NCI-H82 treated with DMSO at 0.1 percent for 48 hours (cell line): ENCODE measurements at regions not wholly inside any gene's neighbourhood (a gene's known extent, or its start where the extent isn't known, plus 50 kb on each side); places are given as distances from the start of the nearest gene placed in this dataset.

Experiments used
- DNase-seq: peaks from one replicate; lab custom pipeline; 2025; ENCODE audit not compliant: unreplicated experiment; lab: John Stamatoyannopoulos, UW

DNA sequence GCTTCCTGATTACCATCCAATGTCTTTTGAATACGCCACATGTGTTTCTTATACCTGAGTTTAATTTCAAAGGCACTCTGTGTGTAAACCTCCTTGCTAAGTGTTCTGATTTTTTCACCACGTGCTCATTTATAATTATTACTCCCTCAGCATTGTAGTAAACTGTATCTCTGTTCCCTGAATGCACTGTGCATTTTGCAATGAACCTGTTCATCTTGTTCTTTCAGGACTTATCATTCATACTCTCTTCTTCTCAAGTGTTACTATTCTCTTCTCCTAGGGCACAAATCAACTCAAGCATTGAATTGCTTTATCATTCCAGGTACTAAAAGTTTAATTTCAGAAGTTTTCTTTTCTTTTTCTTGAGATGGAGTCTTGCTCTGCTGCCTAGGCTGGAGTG lies 383.4 kb upstream of the TRIB2 start:
- DNase-seq = no peak

DNA sequence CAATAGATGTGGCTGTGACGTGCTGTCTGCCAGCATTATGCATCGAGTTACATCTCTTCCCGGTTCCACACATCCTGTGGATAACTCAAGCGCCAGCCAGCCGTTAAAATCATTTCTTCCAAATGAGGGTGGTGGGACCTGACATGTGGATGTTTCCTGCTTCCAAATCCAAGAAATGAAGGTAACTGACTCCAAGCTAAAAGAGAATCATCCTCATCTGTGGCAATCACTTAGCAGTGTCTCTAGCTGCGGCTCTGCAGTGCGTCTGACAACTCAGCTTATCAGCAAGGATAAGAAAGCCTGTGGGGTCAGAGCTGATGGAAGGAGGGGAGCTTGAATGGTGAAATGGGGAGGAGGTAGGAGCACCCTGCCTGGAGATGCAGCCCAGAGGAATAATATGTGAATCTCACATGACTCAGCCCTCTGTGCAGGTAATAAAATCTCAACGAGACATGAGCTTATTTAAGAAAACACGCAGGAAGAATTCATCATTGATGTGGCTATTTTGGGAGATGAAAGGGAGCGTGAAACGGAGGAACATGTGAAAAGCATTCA lies 382.2 kb upstream of the TRIB2 start:
- DNase-seq = no peak

DNA sequence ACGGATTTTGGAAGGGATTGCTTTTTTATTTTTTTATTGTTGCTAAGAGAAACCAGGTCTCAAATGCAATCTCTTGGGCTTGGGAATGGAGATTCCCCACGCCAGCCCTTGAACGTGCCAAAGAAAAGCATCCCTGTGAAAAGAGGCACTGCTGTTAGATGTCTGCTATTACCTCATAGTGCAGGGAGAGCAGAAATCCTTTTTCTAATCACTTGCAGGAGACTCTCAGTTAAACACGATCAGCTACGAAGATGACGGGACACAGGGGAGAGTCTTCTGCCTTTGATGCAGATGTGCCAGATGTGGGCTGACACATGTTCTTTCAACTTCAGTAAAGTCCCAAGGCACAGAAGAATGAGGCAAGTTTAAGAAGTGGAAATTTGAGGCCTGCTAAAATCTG lies 381.6 kb upstream of the TRIB2 start:
- no peak for DNase-seq

DNA sequence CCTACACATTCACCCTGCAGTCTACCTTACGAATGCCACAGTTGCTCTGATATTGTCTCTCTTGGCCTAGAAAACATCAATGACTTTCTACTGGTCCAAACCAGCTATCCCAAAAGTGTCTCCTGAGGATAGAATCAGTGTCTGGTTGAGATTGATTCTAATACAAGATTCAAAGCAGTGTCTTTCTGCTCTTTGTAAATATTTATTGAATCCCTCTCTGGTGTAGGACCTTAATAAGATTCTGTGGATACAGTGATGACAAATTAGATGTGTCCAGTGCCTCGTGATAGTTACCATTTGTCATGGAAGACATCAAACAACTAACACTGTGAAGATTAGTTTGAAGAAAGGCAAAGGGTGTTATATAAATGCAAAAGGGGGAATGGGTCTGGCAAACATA lies 380.7 kb upstream of the TRIB2 start:
- DNase-seq = no peak

DNA sequence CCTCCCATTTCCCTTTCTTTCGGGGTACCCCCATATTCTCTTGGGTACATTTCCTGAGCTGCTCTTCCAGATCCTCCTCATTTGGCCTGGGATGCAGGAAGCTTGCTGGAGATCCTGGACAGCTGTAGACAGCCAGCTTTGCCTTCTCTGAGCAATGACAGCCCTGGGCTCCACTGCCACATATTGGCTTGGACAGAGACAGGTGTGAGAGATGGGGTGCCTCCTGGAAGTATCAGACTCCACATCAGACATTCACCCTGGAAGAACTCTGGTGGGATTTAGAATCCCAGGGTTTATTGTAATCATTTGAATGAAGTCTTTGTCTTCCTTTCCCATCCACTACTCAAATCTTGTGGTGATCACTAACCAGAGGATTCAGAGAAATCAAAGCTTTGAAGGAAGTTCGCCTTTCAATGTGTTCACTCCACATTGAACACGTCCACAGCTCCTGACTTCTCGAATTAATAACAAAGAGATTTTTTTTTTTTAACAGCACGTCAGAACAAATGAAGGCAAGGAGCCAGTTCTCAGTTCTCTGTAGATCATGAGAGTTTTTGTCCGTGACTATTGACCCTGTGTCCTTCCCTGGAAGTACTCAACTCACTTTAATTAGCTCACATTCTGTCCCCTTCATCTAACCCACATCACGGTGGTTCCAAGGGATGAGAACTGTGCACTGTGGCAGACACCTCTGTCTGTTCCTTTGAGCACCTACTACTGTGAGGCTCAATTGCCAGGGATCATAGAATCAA lies 377.6 kb upstream of the TRIB2 start:
- DNase-seq = no peak

DNA sequence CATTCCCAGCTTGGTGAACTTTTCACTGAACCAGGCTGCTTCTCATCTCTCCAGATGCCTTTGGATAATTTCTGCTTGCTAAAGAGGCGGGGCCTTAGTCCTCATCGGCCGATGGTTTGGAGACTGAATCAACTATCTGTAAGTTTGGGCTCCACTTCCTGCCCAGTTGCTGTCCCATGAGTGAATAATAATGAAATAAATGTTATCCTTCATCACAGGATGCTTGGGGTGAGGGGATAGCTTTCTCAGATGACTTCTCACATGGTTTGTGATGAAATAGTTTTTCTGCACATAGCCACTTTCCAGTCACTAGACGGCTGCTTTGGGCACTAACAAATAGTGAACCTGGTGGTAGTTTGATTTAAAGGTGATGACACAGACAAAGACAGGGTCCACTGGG lies 376.6 kb upstream of the TRIB2 start:
- DNase-seq = no peak

DNA sequence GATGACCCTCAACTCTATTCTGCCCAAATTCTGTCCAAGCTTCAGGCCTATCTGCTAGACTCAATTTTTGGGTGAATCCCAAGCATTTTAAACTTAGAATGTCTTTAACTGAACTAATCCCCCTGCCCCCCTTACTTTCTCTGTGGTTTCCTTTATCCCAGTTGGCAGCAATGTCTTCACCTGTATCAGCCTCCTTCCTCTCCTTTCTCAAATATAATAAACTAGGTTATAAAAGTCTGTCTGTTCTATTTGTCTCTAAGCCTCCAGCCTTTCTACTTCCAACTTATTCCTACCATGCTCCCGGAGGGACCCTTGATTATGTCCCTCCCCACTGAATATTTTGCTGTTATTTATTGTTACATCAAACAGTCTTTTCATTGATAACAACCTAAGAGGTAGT lies 375.5 kb upstream of the TRIB2 start:
- no peak for DNase-seq

DNA sequence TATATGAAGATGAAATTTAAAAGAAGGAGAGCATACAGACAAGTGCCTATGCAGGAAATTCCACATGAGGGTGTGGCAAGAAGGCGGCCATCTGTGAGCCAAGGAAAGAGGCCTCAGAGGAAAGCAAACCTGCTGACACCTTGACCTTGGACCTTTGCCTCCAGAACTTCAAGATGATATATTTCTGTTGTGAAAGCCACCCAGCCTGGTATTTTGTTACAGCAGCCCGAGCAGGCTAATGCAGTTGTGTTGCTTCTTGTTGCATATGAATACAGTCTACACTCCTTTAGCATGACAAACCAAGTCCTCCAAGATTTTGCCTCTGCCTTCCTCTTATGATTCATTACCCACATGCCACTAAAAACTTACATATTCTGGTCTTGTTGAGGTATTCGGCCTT lies 374.8 kb upstream of the TRIB2 start:
- no peak for DNase-seq

DNA sequence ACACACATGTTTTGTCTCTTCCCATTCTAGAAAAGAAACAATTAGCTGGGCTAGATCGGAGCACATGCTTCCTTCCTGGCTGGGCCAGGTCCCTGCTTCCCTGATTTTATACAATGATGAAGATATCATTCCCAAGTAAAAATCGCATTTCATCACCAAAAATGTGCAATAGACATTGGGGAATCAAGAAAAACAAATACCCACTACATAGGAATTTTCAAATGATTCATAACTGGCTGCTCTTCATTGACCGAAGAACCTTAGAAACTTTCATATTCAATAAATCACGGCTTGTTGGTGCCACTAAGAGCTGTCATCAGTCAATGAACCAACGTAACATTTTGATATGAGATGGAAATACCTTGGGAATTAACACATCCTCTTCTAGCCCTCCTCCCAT lies 373.6 kb upstream of the TRIB2 start:
- no peak for DNase-seq

DNA sequence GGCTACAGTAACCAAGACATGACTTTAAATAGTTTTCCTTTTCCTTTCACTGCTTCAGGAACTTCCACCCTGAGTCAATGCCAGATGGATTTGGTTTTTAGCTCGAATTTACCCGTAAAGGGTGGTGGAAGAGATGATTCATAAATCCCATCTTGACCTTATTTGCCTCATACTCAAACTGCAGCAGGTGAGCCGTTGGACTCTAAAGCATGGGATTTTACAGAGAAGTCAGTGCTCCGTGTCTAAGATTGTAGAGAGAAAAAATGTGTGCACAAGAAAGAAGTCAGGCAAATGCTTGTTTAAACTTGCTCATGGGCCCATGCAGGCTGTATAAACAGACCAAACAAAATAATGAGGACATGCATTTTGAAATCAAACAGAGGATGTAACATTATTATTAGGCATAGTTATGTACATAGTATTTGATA lies 369.7 kb upstream of the TRIB2 start:
- no peak for DNase-seq

DNA sequence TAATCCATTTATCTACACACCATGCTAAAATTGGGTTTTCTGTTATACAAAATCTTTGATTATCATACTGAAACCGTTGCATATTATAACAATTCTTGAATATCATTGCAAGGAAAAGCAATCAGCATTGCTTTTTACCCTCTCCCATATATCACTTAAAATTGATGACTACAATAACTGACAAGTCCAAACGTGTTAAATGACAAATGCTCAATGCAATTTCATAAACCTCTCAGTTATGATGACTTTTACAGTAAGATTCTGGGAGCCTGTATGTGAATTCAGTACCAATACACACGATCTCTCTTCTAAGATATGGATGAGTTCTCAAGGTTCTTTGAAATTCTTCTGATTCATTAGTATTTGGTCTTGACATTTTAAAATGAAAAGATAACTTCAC lies 368.5 kb upstream of the TRIB2 start:
- DNase-seq = no peak

DNA sequence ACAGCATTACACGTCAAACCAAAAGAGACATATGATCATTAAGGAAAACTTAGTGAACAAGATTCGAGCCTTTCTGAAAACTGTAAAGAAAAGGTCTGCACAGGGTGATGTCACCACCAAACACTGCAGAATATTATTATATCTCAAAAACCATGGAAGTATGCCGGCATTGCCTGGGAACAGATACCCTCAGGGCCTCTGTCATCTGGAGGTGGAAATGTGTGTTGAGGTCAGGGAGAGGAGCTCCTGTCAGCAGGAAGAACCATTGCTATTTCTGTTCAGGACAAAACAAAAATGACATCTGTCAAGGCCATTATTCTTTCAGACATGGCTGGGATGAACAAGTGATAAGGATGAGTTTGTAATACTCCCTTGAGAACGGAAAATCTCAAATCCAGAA lies 365.9 kb upstream of the TRIB2 start:
- no peak for DNase-seq

DNA sequence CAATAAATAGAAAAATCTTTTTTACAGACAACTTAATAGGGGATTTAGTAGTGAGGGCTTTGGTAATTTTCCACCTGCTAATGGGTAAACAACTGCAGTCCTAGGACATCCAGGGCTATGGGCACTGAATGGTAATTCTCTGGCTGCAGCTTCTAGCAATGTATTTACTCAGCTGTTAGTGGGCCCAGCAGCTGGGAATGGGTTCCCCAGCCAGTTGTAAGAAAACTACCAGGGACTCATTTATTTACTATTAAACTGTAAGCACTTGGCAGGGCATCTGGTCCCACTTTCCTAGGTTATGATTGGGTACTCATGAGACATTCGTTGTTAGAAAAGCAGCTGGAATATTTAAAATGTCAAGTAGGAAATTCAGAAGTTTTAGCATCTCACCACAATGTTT lies 363.8 kb upstream of the TRIB2 start:
- DNase-seq = no peak

DNA sequence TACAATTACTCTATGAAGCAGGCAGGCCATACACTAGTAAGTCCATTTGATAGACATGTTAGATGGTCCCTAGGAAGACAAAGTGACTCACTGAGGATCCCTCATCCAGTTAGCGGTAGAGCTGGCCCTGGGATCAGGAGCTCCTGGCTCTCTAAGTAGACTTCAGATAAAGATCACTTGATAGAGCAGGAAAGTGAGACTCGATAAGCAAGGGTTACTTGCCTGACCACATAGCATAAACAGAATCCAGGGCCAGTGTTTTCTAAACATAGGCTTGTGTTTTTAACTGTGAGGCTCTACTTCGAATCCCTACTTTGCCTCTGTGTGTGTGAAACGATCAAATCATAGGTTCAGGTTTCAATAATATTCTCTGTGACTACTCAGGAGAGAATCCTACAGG lies 355.2 kb upstream of the TRIB2 start:
- no peak for DNase-seq

DNA sequence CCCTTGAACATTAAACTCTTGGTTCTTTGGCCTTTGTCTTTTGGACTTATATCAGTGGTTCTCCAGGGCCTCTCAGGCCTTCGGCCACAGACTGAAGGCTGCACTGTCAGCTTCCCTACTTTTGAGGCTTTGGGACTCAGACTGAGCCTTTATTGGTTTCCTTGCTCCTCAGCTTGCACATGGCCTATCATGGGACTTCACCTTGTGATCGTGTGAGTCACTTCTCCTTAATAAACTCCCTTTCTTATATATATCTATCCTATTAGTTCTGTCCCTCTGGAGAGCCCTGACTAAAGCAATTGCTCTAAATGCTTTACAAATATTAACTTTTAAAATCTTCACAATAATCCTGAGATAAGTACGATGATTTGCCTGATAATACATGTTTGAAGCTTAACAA lies 353.6 kb upstream of the TRIB2 start:
- DNase-seq = no peak

DNA sequence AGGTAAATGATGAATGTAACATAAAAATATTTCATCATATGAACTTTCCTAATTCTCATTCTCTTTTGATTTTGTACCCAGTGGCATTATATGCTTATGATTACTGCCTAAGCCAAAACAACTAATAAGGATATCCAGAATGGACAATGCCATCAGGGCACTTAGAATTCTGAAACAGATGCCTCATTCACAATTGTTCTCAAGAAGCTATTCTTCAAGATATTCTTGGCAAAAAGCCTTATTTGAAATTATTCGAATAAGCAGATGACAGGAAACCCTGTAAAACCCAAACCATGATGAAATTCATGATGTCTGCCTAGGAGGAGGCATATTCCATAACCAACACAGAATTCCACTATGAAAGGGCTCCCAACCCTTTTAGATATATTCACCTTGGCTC lies 353.2 kb upstream of the TRIB2 start:
- no peak for DNase-seq

DNA sequence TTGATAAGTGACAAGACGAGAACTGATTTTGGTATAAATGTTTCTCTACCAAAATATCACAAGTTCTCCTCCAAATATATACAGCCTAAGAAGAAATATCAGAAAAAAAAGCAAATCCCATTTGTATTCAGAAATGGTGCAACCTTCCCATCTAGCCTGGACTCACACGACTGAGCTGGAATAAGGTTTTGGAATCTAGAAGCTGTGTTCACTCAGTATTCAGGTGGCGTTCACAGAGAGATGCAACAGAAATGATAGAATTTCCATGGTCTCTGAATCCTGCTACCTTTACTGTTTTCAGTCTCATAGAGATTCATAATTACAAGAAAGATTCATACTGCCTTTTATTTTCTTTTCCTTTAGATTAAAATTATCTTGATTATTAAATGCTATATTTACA lies 347.2 kb upstream of the TRIB2 start:
- no peak for DNase-seq

DNA sequence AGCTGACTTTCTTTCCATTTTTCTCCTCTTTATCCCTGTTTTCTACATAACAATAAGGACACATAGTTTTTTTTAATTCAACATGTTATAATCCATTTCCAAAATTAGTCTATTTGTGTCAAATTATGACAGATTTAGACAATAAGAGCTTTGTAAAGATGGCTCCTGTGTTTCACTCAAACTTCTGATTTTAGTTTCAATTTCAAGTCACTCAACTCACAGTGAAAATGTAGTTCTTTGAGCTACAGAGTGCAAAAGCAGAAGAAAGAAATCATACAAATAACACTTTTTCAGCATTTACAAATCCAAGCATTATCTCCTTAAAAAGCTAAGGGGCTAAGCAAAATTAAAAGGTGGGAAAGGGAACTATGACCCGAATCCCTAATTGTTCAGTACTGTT lies 340.7 kb upstream of the TRIB2 start:
- no peak for DNase-seq

DNA sequence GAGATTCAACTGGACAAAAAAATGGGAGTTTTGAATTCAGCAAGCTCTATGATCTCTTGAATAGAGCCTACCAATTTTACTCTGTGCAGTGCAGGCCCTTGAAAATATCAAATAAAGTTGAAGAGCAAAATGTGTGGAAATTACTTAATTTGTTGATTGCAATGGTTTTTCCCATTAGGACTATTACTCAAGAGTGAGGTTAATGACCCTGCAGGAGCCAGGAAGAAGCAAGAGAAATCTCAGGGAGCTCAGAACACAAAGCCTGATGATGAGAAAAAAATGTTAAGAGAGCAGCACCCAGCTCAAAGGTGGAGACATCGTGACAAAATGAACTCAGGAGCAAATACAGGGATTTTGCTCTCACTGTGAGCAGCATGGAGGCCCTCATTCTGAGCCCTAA lies 337.6 kb upstream of the TRIB2 start:
- DNase-seq = no peak

DNA sequence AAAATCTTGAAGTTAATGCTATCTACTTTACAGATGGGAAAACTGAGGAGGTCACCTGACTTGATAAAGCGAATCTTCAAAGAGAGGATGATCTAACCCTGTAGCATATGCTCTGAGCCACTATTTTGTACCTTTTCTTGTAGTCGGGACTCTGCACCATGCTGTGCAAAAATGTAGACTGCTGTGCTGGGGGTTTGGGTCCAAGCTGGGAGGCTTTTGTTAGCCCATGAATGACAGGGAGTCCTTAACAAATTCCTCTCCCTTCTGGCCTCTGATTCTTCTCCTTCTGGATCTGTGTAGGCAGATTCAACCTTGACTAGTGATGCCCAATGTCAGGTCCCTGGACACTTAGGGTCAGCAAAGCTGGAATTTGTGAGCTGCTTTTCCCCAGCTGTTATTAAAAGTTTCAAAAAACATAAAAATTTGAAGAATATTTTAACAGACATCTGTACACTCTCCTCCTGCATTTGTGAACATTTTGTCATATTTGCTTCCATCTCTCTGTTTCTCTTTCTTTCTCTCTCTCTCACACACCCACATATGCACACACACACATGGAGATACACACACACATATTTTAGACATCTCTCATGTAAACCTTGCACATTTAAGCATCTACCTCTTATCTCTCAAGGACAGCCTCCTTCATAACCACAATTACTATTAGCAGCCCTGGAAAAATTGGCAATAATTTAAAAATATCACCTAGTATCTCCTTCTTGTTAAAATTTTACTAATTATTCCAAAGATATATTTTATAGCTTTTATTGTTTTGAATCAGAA lies 335.0 kb upstream of the TRIB2 start:
- no peak for DNase-seq

DNA sequence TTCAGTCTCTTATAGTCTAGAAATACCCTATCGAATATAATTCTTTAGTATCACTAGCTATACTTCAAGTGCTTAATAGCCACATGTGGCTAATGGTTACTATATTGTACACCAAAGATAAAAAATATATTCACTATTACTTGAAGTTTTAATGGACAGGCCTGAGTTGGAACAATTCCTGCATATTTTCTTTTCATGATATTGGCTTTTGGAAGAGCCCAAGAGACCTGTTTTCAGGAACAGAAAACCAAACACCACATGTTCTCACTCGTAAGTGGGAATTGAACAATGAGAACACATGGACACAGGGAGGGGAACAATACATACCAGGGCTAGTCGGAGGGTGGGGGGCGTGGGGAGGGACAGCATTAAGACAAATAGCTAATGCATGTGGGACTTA lies 334.4 kb upstream of the TRIB2 start:
- no peak for DNase-seq

DNA sequence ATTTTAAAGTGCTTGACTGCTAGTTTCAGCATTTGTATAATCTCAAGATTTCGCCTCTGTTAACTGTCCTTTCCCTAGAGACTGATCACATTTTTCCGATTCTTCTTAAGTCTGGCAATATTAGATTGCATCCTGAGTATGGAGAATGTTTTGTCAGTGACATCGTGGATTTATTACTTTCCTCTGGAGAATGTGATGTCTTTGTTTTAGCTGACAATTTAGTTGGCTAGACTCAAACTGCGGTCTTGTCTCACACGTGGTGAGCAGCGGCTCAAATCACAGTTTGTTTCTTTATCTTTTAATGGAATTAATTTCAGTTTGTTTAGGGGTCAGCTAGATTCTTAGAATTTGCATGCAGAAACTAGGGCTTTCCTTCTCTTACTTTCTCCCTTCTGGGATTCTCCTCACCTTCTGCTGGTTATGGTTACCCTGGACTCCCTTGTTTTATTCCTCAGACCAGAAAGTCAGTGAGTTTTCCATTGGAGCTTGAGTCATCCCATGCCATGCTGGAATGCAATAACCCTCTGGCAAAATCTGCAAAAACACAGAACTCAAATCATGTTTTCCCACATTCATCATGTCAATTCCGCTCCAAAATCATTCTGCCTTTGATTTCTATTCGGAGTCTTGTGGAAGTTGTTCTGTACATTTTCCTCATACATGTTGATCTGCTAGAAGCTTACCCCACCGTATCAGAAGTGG lies 327.2 kb upstream of the TRIB2 start:
- no peak for DNase-seq
